ENCODE measurements at regions not wholly inside any gene's neighbourhood (a gene's known extent, or its start where the extent isn't known, plus 50 kb on each side); places are given as distances from the start of the nearest gene placed in this dataset.
"Not testable (repeated sequence)": the region's sequence is repeated elsewhere in the genome, so short reads cannot be mapped to it uniquely, and the experiment has no call there.

DNA sequence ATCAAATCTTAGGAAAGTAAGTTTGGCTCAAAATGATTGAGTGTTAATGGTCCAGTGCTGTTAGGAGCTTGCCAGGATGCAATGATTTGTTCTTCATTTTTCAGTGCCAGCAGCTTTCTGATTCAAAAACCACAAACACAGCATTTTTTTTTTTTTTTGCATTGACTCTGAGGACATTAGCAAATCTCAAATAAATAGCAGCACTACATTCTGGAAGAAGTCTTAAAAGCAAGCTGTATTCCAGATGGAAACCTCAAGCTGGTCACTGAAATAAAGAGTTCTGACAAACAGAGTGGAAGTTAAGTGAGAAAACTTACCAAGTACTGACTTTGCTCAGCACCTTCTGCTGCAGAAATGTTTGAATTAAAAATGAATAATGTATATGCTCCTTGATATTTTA lies 1653.1 kb upstream of the CDH9 start:
- Histone ChIP-seq H3K4me3 (no peak overlapping the region), H3K27ac (no peak overlapping the region)

DNA sequence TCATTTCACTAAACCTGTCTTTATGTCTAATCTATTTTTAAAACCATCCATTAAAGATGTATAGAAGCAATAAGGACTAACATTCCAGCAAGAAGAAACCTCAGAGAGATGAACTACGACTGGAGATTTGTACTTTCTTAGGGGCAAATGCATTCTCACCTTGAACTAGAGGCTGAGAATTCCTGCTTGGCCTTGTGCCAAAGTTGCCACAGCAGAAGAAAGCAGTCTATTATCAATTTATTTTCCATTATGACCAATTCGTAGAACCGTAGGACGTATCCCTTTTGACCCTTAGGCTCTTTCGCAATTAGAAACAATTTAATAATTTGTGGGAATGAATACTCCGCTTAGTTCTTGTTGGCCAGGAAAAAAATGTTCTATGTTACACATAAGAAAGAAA lies 1647.4 kb upstream of the CDH9 start:
- Histone ChIP-seq H3K27ac (no peak overlapping the region), H3K4me3 (no peak overlapping the region)

DNA sequence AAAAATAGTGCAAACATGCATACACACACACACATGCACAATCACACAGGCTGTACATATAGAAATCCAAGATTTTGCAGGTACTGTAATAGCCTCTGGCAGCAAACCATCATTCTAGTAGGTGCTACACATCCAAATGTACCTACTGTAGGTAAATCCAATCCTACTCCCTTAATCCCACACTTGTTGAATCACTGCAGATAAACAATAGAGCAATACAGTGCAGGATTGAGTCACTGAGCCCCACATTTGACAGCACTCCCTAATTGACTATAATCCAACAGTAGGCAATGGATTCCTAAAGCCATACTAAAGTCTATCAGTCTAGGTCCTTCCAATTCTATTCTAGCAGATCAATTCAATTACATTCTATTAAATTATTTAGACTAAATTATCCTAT lies 1640.5 kb upstream of the CDH9 start:
- no peak overlapping the region for H3K4me3 ChIP-seq
- H3K27ac ChIP-seq = no peak overlapping the region

DNA sequence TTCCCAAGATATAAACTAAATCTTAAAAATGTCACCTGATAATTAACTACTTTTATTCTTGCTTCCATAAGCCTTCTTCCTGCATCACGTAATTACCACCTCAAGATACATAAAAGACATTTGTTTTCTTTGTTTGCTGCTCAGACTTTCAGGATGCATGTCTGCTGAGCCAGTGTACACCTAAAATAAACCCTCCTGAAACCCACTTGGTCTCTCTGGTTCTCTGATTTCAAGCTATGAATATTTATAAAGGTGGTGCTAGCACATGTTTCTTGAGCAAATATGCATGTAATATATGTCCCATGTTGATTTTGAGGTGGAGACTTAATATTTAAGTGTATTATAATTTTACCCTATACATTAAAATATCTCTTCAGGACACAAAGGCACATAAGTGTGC lies 1627.7 kb upstream of the CDH9 start:
- Histone ChIP-seq H3K27ac (no peak overlapping the region), H3K4me3 (no peak overlapping the region)

DNA sequence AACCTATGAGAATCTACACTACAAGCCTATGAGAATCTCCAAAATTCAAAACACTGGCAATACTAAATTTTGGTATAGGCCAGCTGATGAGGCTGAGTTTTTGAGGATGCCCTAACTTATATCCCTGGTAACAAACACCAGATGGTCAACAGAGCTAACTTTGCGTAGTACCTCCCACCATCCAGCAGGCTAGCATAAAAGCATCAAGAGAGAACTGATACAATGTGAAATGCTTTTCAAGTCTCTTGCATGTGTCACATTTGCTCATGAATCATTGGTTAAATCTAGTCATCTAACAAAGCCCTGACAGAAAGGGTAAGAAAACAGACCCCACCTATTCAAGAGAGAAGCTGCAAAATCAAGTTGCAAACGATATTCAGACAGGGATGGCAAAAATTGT lies 1609.7 kb upstream of the CDH9 start:
- Histone ChIP-seq H3K4me3 (no peak overlapping the region), H3K27ac (no peak overlapping the region)

DNA sequence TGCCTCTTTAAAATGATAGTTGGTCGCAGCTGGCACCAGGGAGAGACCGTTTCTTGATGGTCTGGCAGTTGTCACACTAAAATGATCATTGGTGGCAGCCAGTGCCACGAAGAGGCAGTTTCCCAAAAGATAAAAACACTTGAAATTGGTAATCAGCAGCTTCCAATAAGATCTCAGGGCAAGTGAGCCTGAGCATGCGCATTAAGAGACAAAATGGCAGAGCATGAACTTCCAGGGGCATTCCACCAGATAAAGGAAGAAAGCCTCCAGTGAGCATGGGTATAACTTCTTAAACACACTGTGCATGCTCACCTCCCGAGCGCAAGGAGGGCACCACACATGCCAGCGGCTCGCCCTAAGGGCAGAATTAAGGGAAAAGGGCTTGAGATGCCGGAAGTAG lies 1594.2 kb upstream of the CDH9 start:
- no peak overlapping the region for H3K4me3 ChIP-seq

DNA sequence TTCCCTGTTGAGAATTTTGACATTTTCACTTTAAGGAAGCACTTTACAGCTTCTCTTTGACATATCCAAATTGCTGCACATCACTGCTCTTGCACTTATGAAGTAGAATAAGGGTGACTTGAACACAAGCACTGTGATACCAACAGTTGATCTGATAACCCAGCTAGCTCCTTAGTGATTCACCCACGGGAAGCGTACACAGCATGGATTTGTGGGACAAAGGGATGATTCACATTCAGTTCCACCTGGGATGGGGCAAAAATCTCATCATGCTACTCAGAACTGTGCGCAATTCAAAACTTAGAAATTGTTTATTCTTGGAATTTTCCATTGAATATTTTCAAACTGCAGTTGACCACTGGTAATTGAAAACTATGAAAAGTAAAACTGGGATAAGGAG lies 1565.5 kb upstream of the CDH9 start:
- no peak overlapping the region for H3K4me3 ChIP-seq

More for the DNA sequence above, 1594.2 kb upstream of the CDH9 start:
- H3K27ac ChIP-seq = no peak overlapping the region

DNA sequence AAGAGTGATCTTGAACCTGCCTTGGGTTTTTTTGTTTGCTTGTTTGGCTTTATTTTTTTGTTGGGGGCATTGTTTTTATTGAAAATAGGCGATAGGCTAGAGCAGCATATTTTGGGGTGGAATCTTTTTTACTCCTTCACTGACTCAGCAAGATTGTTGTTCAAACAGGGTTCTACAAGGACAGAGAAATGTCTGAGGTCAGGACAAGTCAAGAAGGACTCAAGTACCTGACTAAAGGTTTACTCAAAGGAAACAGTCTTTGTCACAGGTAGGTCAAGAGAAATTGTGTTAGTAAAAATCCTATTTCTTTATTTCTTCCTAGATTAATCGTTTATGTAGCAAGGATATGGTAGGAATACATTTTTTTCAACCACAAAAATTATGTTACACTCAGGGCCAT lies 1564.0 kb upstream of the CDH9 start:
- Histone ChIP-seq H3K27ac (no peak overlapping the region), H3K4me3 (no peak overlapping the region)

More for the DNA sequence above, 1565.5 kb upstream of the CDH9 start:
- no peak overlapping the region for H3K27ac ChIP-seq

DNA sequence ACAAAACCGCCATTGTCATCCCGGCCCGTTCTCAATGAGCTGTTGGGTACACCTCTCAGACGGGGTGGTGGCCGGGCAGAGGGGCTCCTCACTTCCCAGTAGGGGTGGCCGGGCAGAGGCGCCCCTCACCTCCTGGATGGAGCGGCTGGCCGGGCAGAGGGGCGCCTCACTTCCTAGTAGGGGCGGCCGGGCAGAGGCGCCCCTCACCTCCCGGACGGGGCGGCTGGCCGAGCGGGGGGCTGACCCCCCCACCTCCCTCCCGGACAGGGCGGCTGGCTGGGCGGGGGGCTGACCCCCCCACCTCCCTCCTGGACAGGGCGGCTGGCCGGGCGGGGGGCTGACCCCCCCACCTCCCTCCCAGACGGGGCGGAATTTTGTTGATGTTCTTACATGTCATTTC lies 1558.3 kb upstream of the CDH9 start:
- not testable (repeated sequence) for H3K4me3 ChIP-seq, H3K27ac ChIP-seq

DNA sequence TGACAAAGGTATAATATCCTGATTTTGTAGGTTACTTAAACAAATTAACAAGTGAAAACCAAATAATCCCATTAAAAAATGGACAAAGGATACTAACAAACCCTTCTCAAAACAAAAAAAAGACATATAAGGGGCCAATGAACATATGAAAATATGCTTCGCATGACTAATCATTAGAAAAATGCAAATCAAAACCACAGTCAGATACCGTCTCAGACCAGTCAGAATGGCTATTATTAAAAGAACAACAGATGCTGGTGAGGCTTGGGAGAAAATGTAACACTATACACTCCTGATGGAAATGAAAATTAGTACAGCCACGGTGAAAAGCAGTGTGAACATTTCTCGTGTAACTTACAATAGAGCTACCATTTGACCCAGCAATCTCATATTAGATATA lies 1542.2 kb upstream of the CDH9 start:
- Histone ChIP-seq H3K27ac (no peak overlapping the region), H3K4me3 (no peak overlapping the region)

DNA sequence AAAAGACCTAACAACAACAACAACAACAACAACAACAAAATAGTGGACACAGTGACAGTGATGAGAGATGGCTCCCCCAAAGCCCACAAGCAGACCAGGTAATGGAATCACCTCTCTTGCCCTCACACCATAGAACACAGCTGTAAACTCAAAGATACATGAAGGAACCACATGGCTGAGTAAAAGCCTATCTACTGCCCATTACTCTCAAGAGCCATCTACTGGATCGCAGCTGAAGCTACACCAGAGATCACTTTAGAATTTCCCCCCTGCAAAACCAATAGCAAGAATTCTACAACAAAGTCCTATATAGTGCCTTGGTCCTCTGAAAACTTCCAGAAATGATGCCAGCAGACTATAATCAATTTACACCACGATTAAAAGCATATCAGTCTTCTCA lies 1537.6 kb upstream of the CDH9 start:
- no peak overlapping the region for H3K27ac ChIP-seq
- H3K4me3 ChIP-seq = no peak overlapping the region

DNA sequence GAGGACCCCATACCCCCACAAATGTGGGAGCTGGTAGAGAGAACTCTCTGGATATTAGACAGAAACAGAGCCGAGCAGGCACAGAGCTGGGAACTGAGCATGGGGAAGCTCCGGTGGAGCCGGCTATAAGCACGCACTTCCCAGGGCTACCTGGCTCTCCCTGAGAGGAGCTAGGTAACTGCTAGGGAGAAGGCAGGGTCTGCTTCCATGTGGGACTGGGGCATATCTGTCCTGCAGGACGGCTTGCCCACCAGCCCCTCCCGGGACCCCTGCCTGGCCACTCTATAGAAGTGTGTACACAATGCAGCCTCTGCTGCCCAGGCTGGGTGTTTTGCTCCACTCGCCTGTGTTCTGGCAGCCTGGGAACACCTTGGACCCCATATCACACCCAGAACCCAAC lies 1537.0 kb upstream of the CDH9 start:
- no peak overlapping the region for H3K4me3 ChIP-seq
- H3K27ac ChIP-seq = no peak overlapping the region

DNA sequence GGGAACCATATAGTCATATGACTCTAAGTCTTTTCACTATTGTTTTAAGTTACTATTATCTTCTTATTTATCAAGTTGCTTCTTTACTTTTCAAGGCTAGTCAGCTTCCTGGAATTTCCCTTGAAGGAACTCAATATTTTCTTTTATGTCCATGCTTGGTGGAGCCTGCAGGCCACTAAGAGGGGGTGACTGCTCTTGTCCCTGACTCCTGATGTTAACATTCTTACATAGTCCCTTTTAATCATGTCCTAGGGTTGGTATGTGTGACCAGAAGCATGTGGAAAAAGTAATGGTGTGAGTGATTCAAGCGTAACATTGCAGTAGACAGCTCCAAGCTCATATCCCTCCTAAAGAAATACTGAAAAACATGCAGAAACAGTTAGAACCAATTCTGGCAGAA lies 1536.2 kb upstream of the CDH9 start:
- H3K4me3 ChIP-seq = no peak overlapping the region
- no peak overlapping the region for H3K27ac ChIP-seq

DNA sequence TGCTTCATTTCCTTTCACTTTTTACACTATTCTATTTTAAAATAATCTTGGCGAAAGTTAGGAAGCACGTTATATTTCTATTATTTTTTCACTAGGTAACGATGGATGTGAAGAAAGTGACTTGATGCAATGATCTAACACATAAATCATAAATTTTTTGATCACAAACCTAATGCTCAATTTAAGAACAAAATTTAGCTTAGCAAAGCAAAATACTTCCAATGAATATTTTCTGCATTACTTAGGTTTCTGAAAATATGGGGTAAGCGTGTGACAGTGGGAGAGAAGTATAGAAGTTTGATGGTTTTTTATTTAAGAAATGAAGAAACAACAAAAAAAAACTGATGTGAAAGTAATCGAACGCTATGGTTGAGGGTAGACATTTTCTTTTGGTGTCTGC lies 1528.7 kb upstream of the CDH9 start:
- H3K4me3 ChIP-seq = no peak overlapping the region
- H3K27ac ChIP-seq = no peak overlapping the region

DNA sequence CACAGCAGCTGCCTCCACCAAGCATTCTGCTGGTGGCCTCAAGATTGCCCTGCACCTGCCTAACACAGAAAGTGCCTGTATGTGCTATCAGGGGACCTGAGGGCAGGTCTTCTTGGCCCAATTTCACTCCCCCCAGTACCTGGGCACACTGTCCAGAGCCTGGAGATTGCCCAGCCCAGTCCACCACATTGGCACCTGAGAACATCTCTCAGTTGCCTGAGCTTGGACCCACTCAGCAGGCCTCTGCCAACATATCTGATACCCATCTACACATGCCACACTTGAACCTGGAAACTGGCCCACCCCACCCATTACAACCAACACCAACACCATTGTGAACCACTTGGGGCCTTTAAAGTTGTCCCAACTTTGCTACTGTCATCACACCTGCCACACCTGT lies 1523.1 kb upstream of the CDH9 start:
- H3K4me3 ChIP-seq = no peak overlapping the region
- H3K27ac ChIP-seq = no peak overlapping the region

DNA sequence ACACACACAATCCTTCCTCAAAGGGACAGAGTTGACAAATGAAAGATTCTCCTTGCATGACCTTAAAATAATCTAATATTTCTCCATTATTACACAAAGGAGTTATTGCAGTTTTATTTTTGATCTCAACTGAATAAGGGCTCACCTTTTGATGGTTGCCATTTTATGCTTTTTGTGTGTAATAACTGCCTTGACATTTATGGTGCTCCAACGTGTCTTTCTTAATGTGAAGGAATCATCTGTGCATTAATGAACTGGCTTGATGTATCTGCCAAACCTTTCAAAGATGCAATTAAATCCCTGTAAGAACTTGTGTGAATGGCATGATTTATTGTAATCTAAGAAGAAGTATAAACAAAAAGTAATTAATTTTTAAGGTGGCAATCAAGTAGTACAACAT lies 1519.8 kb upstream of the CDH9 start:
- no peak overlapping the region for H3K27ac ChIP-seq
- no peak overlapping the region for H3K4me3 ChIP-seq

DNA sequence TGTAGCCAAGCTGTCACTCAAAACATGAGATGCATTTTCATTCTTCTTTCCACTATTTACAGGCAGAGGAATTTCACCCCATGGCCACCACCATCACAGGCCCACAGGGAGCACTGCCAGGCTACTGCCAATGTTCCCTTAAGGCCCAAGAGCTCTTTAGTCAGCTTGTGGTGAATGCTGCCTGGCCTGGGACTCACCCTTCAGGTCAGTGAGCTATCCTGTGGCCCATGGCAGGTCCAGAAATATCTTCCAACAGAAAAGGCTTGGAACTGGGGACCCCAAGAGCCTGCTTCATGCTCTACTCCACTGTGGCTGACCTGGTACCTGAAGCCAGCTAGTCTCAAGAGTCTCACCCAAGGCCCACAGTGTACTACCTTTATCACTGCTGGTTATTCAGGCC lies 1518.7 kb upstream of the CDH9 start:
- Histone ChIP-seq H3K27ac (no peak overlapping the region), H3K4me3 (no peak overlapping the region)

DNA sequence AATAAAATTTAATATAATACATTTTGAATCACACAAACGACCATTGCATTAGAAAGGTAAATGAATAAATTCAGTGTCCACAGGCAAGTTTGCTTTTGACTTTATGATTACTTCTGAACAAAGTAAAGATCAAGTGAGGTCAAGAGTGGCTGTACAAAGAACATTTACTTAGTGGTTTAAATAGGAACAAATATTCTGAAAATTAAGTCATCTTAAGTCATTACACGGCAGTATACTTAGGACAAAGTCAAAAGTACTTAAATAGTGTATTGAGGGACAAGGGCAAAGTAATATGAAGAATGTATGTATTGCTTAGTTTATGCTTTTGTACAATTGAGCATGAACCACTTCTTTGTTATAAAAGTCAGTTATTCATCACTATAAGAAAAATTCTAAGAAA lies 1511.2 kb upstream of the CDH9 start:
- Histone ChIP-seq H3K4me3 (no peak overlapping the region), H3K27ac (no peak overlapping the region)

DNA sequence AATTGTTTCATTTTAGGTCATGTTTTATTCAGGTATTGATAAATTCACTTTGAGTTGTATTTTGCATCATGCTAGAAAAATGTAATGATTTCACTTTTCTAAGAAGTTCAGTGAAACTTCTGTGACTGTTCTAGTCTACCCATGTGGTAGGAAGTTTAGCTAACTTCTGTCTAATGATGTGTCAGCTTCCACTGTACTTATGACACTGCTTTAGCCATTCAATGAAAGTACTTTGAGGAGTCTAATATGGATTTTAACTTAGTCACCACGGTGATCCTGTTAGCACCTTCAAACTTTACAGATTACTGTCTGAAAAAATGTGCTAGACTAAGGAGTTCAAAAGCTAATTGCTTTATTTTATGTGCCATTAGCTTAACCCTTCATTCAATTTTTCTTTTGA lies 1510.5 kb upstream of the CDH9 start:
- Histone ChIP-seq H3K4me3 (no peak overlapping the region), H3K27ac (no peak overlapping the region)

DNA sequence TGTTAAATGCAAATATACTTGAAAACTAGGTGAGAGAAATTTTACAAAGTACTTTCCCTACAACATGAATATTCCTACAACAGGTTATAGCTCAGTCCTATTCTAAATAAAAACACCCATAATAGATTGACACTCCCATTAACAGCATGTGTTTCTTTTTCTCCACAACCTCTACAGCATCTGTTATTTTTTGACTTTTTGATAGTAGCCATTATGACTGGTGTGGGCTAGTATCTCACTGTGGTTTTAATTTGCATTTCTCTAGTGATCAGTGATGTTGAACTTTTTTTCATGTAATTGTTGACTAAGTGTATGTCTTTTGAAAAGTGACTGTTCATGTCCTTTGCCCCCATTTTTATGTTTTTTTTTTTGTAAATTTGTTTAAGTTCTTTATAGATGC lies 1506.1 kb upstream of the CDH9 start:
- no peak overlapping the region for H3K4me3 ChIP-seq
- H3K27ac ChIP-seq = no peak overlapping the region

DNA sequence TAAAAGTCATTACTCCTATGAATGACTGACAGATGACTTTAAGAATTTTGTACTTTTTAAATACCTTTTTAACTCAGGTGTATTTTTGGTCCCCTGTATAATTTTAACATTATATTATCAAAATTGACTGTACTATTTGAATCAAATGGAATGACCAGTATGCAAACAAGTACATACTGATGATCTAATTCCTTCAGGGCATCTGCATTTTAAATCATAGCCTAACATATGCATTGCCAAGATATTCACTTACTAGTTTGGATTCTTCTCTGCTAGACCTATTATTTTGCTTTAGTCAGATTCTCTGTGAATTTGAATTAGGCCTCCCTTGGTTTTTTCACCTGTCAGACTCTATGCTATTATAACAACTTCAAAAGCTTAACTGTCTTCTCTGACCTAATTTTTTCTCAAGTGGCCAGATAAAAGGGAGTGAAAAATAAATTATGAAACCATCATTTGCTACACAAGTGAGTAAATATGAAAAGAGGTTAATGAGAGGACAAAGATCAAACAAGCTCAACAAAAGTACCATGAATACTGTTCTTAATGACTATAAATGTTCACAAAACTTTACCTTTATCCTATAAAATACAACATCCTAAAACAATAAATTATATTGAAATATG lies 1505.2 kb upstream of the CDH9 start:
- H3K27ac ChIP-seq = no peak overlapping the region
- no peak overlapping the region for H3K4me3 ChIP-seq

DNA sequence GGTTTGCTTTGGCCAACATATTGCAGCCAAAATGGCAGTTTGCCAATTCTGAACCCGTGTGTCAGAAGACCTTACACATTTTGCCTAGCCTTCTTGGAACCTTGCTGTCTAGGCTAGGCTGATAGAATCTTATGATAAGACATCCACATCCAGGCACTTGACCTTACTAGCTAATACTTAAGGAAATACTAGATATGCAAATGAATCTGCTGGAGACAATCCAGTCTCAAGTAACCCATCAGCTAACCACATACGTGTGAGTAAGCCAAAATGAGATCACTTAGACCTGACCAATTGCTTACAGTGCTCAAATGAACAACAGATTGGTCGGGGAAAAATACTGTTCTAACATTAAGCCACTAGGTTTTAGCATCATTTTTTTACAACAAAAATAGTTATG lies 1504.6 kb upstream of the CDH9 start:
- no peak overlapping the region for H3K4me3 ChIP-seq

More for the DNA sequence above, 1504.6 kb upstream of the CDH9 start:
- no peak overlapping the region for H3K27ac ChIP-seq

All from skin epidermis (tissue), 12 donors.